NCI-H82 treated with DMSO at 0.1 percent for 48 hours (cell line): ENCODE measurements at regions not wholly inside any gene's neighbourhood (a gene's known extent, or its start where the extent isn't known, plus 50 kb on each side); places are given as distances from the start of the nearest gene placed in this dataset.
A peak's percentile ranks its signal among the peaks of the same experiment; 100 is the strongest.

Source experiments
- DNase-seq: peaks from one replicate; lab custom pipeline; 2025; ENCODE audit not compliant: unreplicated experiment; lab: John Stamatoyannopoulos, UW

- no peak for DNase-seq
Observed at GRCh38 chr1:209232197-209232596, 351.3 kb upstream of the CAMK1G start.

- no peak for DNase-seq
Observed at GRCh38 chr1:209232759-209233158, 350.8 kb upstream of the CAMK1G start.

- DNase-seq = no peak
Observed at GRCh38 chr1:209235166-209235565, 348.3 kb upstream of the CAMK1G start.

- no peak for DNase-seq
Observed at GRCh38 chr1:209238356-209238755, 345.2 kb upstream of the CAMK1G start.

- DNase-seq = no peak
Observed at GRCh38 chr1:209240351-209240750, 343.2 kb upstream of the CAMK1G start.

- no peak for DNase-seq
Observed at GRCh38 chr1:209241487-209241886, 342.0 kb upstream of the CAMK1G start.

- peak; percentile 39 for DNase-seq
Observed at GRCh38 chr1:209248649-209249279, 334.8 kb upstream of the CAMK1G start.

GRCh38 chr1:209249280-209249670 is 334.2 kb upstream of the CAMK1G start:
- no peak for DNase-seq

GRCh38 chr1:209249785-209250440 is 333.6 kb upstream of the CAMK1G start:
- no peak for DNase-seq

GRCh38 chr1:209250861-209251636 is 332.5 kb upstream of the CAMK1G start:
- peak; percentile 45 for DNase-seq

- no peak for DNase-seq
Observed at GRCh38 chr1:209256766-209257350, 326.7 kb upstream of the CAMK1G start.

GRCh38 chr1:209257454-209257853 is 326.1 kb upstream of the CAMK1G start:
- no peak for DNase-seq

GRCh38 chr1:209260136-209260535 is 323.4 kb upstream of the CAMK1G start:
- DNase-seq = no peak

- DNase-seq = no peak
Observed at GRCh38 chr1:209262631-209263030, 320.9 kb upstream of the CAMK1G start.

GRCh38 chr1:209265301-209265700 is 318.2 kb upstream of the CAMK1G start:
- DNase-seq = no peak

GRCh38 chr1:209266590-209267205 is 316.8 kb upstream of the CAMK1G start:
- DNase-seq = no peak

GRCh38 chr1:209267968-209268367 is 315.5 kb upstream of the CAMK1G start:
- DNase-seq = no peak

- DNase-seq = no peak
Observed at GRCh38 chr1:209268479-209268878, 315.0 kb upstream of the CAMK1G start.

GRCh38 chr1:209276321-209276720 is 307.2 kb upstream of the CAMK1G start:
- DNase-seq = no peak

GRCh38 chr1:209277662-209278061 is 305.9 kb upstream of the CAMK1G start:
- no peak for DNase-seq

- DNase-seq = no peak
Observed at GRCh38 chr1:209291715-209292114, 291.8 kb upstream of the CAMK1G start.
